DOHH2 (cell line): ENCODE measurements at regions not wholly inside any gene's neighbourhood (a gene's known extent, or its start where the extent isn't known, plus 50 kb on each side); places are given as distances from the start of the nearest gene placed in this dataset.

Source experiments
- H3F3A ChIP-seq: fragments of 200-600 bp; sonication (generic), shearing (Covaris generic); 2 replicates; pipeline ENCODE4 v1.6.0; 2016; ENCODE audit warnings: antibody characterized with exemption, mild to moderate bottlenecking; ENCODE audit not compliant: control insufficient read depth, insufficient read depth
- H3K27ac ChIP-seq: fragments of 200-600 bp; sonication (generic); 2 replicates; pipeline ENCODE4 v1.5.1; 2014; ENCODE audit warnings: low read depth, mild to moderate bottlenecking, low read length, moderate library complexity
- H3K27me3 ChIP-seq: fragments of 200-600 bp; sonication (generic); 2 replicates; pipeline ENCODE4 v1.6.1; 2014; ENCODE audit warnings: mild to moderate bottlenecking, low read length, mixed read lengths; ENCODE audit not compliant: control insufficient read depth
- H3K36me3 ChIP-seq: fragments of 200-600 bp; sonication (generic); 2 replicates; pipeline ENCODE4 v1.6.1; 2014; ENCODE audit warnings: mild to moderate bottlenecking, low read length, moderate library complexity, mixed read lengths; ENCODE audit not compliant: control insufficient read depth
- H3K4me1 ChIP-seq: fragments of 200-600 bp; sonication (generic); 2 replicates; pipeline ENCODE4 v1.6.1; 2014; ENCODE audit warnings: mild to moderate bottlenecking, low read length, mixed read lengths; ENCODE audit not compliant: control insufficient read depth
- H3K4me2 ChIP-seq: fragments of 200-600 bp; sonication (generic); 2 replicates; pipeline ENCODE4 v1.6.0; 2014; ENCODE audit warnings: mild to moderate bottlenecking, low read length, moderate library complexity
- H3K4me3 ChIP-seq: fragments of 200-600 bp; sonication (generic); 2 replicates; pipeline ENCODE4 v1.5.1; 2014; ENCODE audit warnings: mild to moderate bottlenecking, low read length, mixed read lengths
- H3K79me2 ChIP-seq: fragments of 200-600 bp; sonication (generic); 2 replicates; pipeline ENCODE4 v1.6.1; 2014; ENCODE audit warnings: mild to moderate bottlenecking, low read length, mixed read lengths; ENCODE audit not compliant: control insufficient read depth
- H3K9me2 ChIP-seq: fragments of 200-600 bp; sonication (generic); replicated peaks from 2 replicates; pipeline ENCODE4 v1.6.1; 2014; ENCODE audit warnings: mild to moderate bottlenecking, low read length, mixed read lengths; ENCODE audit not compliant: control insufficient read depth
- H3K9me3 ChIP-seq: fragments of 200-600 bp; sonication (generic); 2 replicates; pipeline ENCODE4 v1.6.1; 2014; ENCODE audit warnings: antibody characterized with exemption, low read length, mixed read lengths; ENCODE audit not compliant: control insufficient read depth, insufficient read depth
- H4K20me1 ChIP-seq: fragments of 200-600 bp; sonication (generic); 2 replicates; pipeline ENCODE4 v1.6.0; 2014; ENCODE audit warnings: low read depth, mild to moderate bottlenecking, antibody characterized with exemption, low read length, moderate library complexity; ENCODE audit not compliant: control insufficient read depth, insufficient read depth
- CTCF ChIP-seq: fragments of 200-600 bp; sonication (generic); IDR thresholded peaks from one replicate; pipeline ENCODE4 v1.5.1; 2014; ENCODE audit warnings: antibody characterized with exemption, mild to moderate bottlenecking, low read depth, low read length; ENCODE audit not compliant: poor library complexity, severe bottlenecking
- EZH2phosphoT487 ChIP-seq: fragments of 200-600 bp; sonication (generic); IDR thresholded peaks from 2 replicates; pipeline ENCODE4 v1.6.1; 2017; ENCODE audit warnings: borderline replicate concordance, mild to moderate bottlenecking, antibody characterized with exemption, low read length, moderate library complexity, mixed read lengths

GRCh38 chr4:34193451-34194154, 2050.7 kb downstream of the ARAP2 start:
- H3K27ac ChIP-seq, result no peak overlapping the region
- no peaks in the 10 kb centered on the region for H3K4me1 ChIP-seq
- no peaks in the 10 kb centered on the region for H3K9me2 ChIP-seq
- no peak overlapping the region for H3K4me3 ChIP-seq
- H3K27me3 ChIP-seq, result no peaks in the 10 kb centered on the region
- H3K4me2 ChIP-seq, result no peak overlapping the region
- no peaks in the 10 kb centered on the region for H3K9me3 ChIP-seq
- H3K79me2 ChIP-seq, result no peaks in the 10 kb centered on the region
- TF ChIP-seq EZH2phosphoT487 (no peak), CTCF (no peak)
- H3K36me3 ChIP-seq, result no peaks in the 10 kb centered on the region
- H3F3A ChIP-seq, result no peaks in the 10 kb centered on the region
- H4K20me1 ChIP-seq, result no peaks in the 10 kb centered on the region

DNA sequence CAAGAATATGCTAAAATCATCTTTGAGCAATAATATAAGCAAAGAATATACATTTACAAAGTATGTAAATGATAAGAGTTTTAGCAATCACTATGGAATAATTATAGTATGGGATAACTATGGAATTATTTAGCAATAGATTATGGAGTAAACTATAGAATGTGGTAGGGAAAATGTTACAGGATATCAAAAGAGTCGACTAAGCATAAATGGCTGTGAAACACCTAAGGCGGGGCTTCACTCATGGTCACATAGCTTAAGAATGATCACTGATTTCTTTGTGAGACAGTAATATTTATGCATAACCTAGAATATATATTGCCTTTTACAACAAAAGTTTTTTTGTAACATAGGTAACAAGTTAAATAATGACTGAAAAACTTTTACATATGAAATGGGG, 2049.7 kb downstream of the ARAP2 start:
- H3K4me1 ChIP-seq, result no peaks in the 10 kb centered on the region
- no peaks in the 10 kb centered on the region for H3K27me3 ChIP-seq
- no peak overlapping the region for H3K4me2 ChIP-seq
- TF ChIP-seq EZH2phosphoT487, result no peak
- no peak for TF ChIP-seq CTCF
- H3K79me2 ChIP-seq, result no peaks in the 10 kb centered on the region
- H3K9me3 ChIP-seq, result no peaks in the 10 kb centered on the region
- no peaks in the 10 kb centered on the region for H3K36me3 ChIP-seq
- no peaks in the 10 kb centered on the region for H4K20me1 ChIP-seq
- H3K4me3 ChIP-seq, result no peak overlapping the region
- H3F3A ChIP-seq, result no peaks in the 10 kb centered on the region
- H3K9me2 ChIP-seq, result no peaks in the 10 kb centered on the region
- H3K27ac ChIP-seq, result no peak overlapping the region

GRCh38 chr4:34196375-34196774, 2047.9 kb downstream of the ARAP2 start:
- Histone ChIP-seq H3K36me3 (no peaks in the 10 kb centered on the region), H3F3A (no peaks in the 10 kb centered on the region), H3K9me2 (no peaks in the 10 kb centered on the region), H3K4me3 (no peak overlapping the region), H3K4me1 (no peaks in the 10 kb centered on the region), H4K20me1 (no peaks in the 10 kb centered on the region), H3K27ac (no peak overlapping the region), H3K4me2 (no peak overlapping the region), H3K79me2 (no peaks in the 10 kb centered on the region), H3K27me3 (no peaks in the 10 kb centered on the region), H3K9me3 (no peaks in the 10 kb centered on the region)
- TF ChIP-seq CTCF, result no peak
- TF ChIP-seq EZH2phosphoT487, result no peak
